ENCODE measurements at regions not wholly inside any gene's neighbourhood (a gene's known extent, or its start where the extent isn't known, plus 50 kb on each side); places are given as distances from the start of the nearest gene placed in this dataset.

DNA sequence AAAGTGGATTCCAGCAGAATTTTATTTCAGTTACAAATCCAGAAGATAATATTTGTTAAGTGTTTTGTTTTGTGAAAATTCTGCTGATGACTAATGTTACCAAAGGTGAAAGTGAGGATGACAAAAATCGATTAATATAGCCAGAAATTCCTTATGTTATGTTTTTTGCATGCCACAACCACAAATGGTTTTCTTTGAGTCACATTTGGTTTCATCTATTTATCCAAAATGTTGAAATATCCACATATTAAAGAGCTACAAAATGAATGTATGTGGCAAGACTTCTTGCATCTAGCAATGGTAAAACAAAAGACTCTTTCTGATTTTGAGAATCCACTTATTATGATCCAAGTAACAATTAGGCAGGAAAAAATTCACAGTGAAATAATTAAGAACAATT is 150.1 kb upstream of the LRRC4C start:
- intact Hi-C loops (cut with micrococcal nuclease; ENCODE audit: unreplicated experiment) = no loop called here
- Histone ChIP-seq H3K27ac (ENCODE audit: low read depth, low read length, poor library complexity, severe bottlenecking) (no peak overlapping the region), H3K36me3 (ENCODE audit: insufficient read depth, low read length) (no peaks in the 10 kb centered on the region), H3K79me2 (ENCODE audit: insufficient read depth, low read depth, low read length) (no peaks in the 10 kb centered on the region), H3K4me1 (ENCODE audit: insufficient read depth, low read length, poor library complexity, severe bottlenecking) (no peaks in the 10 kb centered on the region), H3K9me3 (ENCODE audit: low read length) (no peaks in the 10 kb centered on the region), H3K9me2 (ENCODE audit: insufficient read depth, low read length) (no peaks in the 10 kb centered on the region), H4K20me1 (ENCODE audit: insufficient read depth, low read length) (no peaks in the 10 kb centered on the region), H2AFZ (ENCODE audit: low read length) (no peak overlapping the region), H3K4me2 (ENCODE audit: low read length) (no peak overlapping the region), H3K4me3 (ENCODE audit: low read depth, low read length, poor library complexity, severe bottlenecking) (no peak overlapping the region)
- BruUV-seq (replicated peaks) = no TSS peak
- CTCF ChIA-PET (ENCODE audit: unreplicated experiment) = no interaction called here
- TF ChIP-seq EZH2phosphoT487 (IDR thresholded peaks at IDR 0.05; ENCODE audit: borderline replicate concordance, low read depth, low read length) = no peak
- TF ChIP-seq, protein P1, sequence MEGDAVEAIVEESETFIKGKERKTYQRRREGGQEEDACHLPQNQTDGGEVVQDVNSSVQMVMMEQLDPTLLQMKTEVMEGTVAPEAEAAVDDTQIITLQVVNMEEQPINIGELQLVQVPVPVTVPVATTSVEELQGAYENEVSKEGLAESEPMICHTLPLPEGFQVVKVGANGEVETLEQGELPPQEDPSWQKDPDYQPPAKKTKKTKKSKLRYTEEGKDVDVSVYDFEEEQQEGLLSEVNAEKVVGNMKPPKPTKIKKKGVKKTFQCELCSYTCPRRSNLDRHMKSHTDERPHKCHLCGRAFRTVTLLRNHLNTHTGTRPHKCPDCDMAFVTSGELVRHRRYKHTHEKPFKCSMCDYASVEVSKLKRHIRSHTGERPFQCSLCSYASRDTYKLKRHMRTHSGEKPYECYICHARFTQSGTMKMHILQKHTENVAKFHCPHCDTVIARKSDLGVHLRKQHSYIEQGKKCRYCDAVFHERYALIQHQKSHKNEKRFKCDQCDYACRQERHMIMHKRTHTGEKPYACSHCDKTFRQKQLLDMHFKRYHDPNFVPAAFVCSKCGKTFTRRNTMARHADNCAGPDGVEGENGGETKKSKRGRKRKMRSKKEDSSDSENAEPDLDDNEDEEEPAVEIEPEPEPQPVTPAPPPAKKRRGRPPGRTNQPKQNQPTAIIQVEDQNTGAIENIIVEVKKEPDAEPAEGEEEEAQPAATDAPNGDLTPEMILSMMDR (conservative IDR thresholded peaks at IDR 0.05; ENCODE audit: low read length) = no peak
- POLR2A ChIA-PET = no interaction called here
- no peak for DNase-seq (ENCODE audit: low spot score)

GRCh38 chr11:41612415-41612814 is 153.0 kb upstream of the LRRC4C start:
- Histone ChIP-seq H3K79me2 (ENCODE audit: insufficient read depth, low read depth, low read length) (no peaks in the 10 kb centered on the region), H3K4me2 (ENCODE audit: low read length) (no peak overlapping the region), H3K27ac (ENCODE audit: low read depth, low read length, poor library complexity, severe bottlenecking) (no peak overlapping the region), H4K20me1 (ENCODE audit: insufficient read depth, low read length) (no peaks in the 10 kb centered on the region), H3K36me3 (ENCODE audit: insufficient read depth, low read length) (no peaks in the 10 kb centered on the region), H3K4me3 (ENCODE audit: low read depth, low read length, poor library complexity, severe bottlenecking) (no peak overlapping the region), H2AFZ (ENCODE audit: low read length) (no peak overlapping the region), H3K9me3 (ENCODE audit: low read length) (no peaks in the 10 kb centered on the region), H3K4me1 (ENCODE audit: insufficient read depth, low read length, poor library complexity, severe bottlenecking) (no peaks in the 10 kb centered on the region), H3K9me2 (ENCODE audit: insufficient read depth, low read length) (no peaks in the 10 kb centered on the region)
- no TSS peak for BruUV-seq (replicated peaks)
- intact Hi-C loops (cut with micrococcal nuclease; ENCODE audit: unreplicated experiment) = no loop called here
- CTCF ChIA-PET (ENCODE audit: unreplicated experiment) = no interaction called here
- TF ChIP-seq, protein P1 (conservative IDR thresholded peaks at IDR 0.05; ENCODE audit: low read length) = no peak
- no peak for TF ChIP-seq EZH2phosphoT487 (IDR thresholded peaks at IDR 0.05; ENCODE audit: borderline replicate concordance, low read depth, low read length)
- POLR2A ChIA-PET = no interaction called here
- no peak for DNase-seq (ENCODE audit: low spot score)

- Histone ChIP-seq H3K27ac (ENCODE audit: low read depth, low read length, poor library complexity, severe bottlenecking) (no peak overlapping the region), H3K9me3 (ENCODE audit: low read length) (no peaks in the 10 kb centered on the region), H2AFZ (ENCODE audit: low read length) (no peak overlapping the region), H3K79me2 (ENCODE audit: insufficient read depth, low read depth, low read length) (no peaks in the 10 kb centered on the region), H3K4me3 (ENCODE audit: low read depth, low read length, poor library complexity, severe bottlenecking) (no peak overlapping the region), H3K9me2 (ENCODE audit: insufficient read depth, low read length) (no peaks in the 10 kb centered on the region), H3K4me1 (ENCODE audit: insufficient read depth, low read length, poor library complexity, severe bottlenecking) (no peaks in the 10 kb centered on the region), H3K4me2 (ENCODE audit: low read length) (no peak overlapping the region), H4K20me1 (ENCODE audit: insufficient read depth, low read length) (no peaks in the 10 kb centered on the region), H3K36me3 (ENCODE audit: insufficient read depth, low read length) (no peaks in the 10 kb centered on the region)
- intact Hi-C loops (cut with micrococcal nuclease; ENCODE audit: unreplicated experiment) = no loop called here
- DNase-seq (ENCODE audit: low spot score) = no peak
- TF ChIP-seq EZH2phosphoT487 (IDR thresholded peaks at IDR 0.05; ENCODE audit: borderline replicate concordance, low read depth, low read length) = no peak
- TF ChIP-seq, protein P1 (conservative IDR thresholded peaks at IDR 0.05; ENCODE audit: low read length) = no peak
- BruUV-seq (replicated peaks) = no TSS peak
- POLR2A ChIA-PET = no interaction called here
- CTCF ChIA-PET (ENCODE audit: unreplicated experiment) = no interaction called here
These were observed 153.9 kb upstream of the LRRC4C start for GRCh38 chr11:41613326-41613725.

Data from OCI-LY7 (cell line).